ENCODE measurements at regions not wholly inside any gene's neighbourhood (a gene's known extent, or its start where the extent isn't known, plus 50 kb on each side); places are given as distances from the start of the nearest gene placed in this dataset.

GRCh38 chr6:3510617-3511016 lies 53.8 kb upstream of the SLC22A23 start:
- TF ChIP-seq CTCF (conservative IDR thresholded peaks at IDR 0.05; ENCODE audit: low read depth in 2 of 2) (no peak), POLR2AphosphoS5 (IDR thresholded peaks at IDR 0.05; ENCODE audit: low read depth) (no peak), EZH2phosphoT487 (IDR thresholded peaks at IDR 0.05; ENCODE audit: unreplicated experiment) (no peak), REST (IDR thresholded peaks at IDR 0.05; ENCODE audit: unreplicated experiment) (no peak), EZH2 (IDR thresholded peaks at IDR 0.05; ENCODE audit: low read depth, unreplicated experiment) (no peak), ZNF114 (CRISPR knock-in tag; IDR thresholded peaks at IDR 0.05) (no peak), CREB1 (CRISPR knock-in tag; IDR thresholded peaks at IDR 0.05; ENCODE audit: low read depth) (no peak), STAT1 (IDR thresholded peaks at IDR 0.05; ENCODE audit: unreplicated experiment) (no peak), JUNB (IDR thresholded peaks at IDR 0.05; ENCODE audit: unreplicated experiment) (no peak), NANOG (IDR thresholded peaks at IDR 0.05; ENCODE audit: borderline replicate concordance) (no peak), ZNF462 (CRISPR knock-in tag; IDR thresholded peaks at IDR 0.05) (no peak), ZNF331 (CRISPR knock-in tag; IDR thresholded peaks at IDR 0.05; ENCODE audit: low read depth) (no peak)
- TF ChIP-seq, protein P1, sequence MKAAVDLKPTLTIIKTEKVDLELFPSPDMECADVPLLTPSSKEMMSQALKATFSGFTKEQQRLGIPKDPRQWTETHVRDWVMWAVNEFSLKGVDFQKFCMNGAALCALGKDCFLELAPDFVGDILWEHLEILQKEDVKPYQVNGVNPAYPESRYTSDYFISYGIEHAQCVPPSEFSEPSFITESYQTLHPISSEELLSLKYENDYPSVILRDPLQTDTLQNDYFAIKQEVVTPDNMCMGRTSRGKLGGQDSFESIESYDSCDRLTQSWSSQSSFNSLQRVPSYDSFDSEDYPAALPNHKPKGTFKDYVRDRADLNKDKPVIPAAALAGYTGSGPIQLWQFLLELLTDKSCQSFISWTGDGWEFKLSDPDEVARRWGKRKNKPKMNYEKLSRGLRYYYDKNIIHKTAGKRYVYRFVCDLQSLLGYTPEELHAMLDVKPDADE (IDR thresholded peaks at IDR 0.05): no peak
